HG03280 (cell line): ENCODE measurements at regions not wholly inside any gene's neighbourhood (a gene's known extent, or its start where the extent isn't known, plus 50 kb on each side); places are given as distances from the start of the nearest gene placed in this dataset.
"Not testable (repeated sequence)": the region's sequence is repeated elsewhere in the genome, so short reads cannot be mapped to it uniquely, and the experiment has no call there.

Experiments used
- ATAC-seq: cut with Tn5 transposase; IDR thresholded peaks from one replicate; pipeline ENCODE4 v1.9.1; 2021; ENCODE audit warnings: mild to moderate bottlenecking, moderate library complexity; ENCODE audit not compliant: unreplicated experiment

DNA sequence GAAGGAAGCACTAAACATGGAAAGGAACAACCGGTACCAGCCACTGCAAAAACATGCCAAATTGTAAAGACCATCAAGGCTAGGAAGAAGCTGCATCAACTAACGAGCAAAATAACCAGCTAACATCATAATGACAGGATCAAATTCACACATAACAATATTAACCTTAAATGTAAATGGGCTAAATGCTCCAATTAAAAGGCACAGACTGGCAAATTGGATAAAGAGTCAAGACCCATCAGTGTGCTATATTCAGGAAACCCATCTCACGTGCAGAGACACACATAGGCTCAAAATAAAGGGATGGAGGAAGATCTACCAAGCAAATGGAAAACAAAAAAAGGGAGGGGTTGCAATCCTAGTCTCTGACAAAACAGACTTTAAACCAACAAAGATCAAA is 126.3 kb upstream of the CAV2 start:
- not testable (repeated sequence) for ATAC-seq

GRCh38 chr7:116377721-116378120 is 121.8 kb upstream of the CAV2 start:
- ATAC-seq = no peak

DNA sequence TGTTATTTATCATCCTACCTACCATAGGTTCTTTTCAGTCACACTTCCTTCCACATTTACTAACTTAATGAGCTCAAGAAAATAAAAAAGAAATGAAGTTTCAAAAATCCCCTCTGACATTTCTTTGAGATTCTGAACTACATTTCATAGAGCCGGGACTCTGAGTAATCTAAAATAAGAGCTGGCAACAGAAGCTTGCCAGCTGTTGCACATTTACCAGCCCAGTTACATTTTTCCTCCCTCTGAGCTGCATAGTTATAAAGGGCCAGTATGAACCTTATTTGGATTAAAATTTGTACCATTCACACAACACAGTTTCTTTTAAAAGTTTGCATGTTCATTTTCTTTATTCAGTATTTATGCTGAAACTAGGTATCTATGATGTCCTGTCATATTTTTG is 119.5 kb upstream of the CAV2 start:
- ATAC-seq = no peak

DNA sequence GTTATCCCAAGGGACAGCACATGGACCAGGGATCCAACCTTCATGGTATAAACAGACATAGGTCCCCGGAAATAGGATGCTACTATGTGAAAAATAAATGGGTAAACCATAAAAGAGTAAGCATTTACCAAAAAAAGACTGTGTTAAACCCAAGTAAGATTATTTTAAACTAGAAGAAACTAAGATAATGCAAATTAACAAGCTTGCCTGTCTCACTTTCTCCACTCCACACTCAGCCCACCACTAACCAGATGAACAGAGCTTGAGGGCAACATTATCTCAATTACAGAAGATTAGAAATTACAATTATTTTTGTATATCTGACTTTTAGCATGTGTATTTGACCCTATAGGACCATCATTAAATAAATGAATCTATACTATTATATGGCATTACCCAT is 117.2 kb upstream of the CAV2 start:
- ATAC-seq = no peak

DNA sequence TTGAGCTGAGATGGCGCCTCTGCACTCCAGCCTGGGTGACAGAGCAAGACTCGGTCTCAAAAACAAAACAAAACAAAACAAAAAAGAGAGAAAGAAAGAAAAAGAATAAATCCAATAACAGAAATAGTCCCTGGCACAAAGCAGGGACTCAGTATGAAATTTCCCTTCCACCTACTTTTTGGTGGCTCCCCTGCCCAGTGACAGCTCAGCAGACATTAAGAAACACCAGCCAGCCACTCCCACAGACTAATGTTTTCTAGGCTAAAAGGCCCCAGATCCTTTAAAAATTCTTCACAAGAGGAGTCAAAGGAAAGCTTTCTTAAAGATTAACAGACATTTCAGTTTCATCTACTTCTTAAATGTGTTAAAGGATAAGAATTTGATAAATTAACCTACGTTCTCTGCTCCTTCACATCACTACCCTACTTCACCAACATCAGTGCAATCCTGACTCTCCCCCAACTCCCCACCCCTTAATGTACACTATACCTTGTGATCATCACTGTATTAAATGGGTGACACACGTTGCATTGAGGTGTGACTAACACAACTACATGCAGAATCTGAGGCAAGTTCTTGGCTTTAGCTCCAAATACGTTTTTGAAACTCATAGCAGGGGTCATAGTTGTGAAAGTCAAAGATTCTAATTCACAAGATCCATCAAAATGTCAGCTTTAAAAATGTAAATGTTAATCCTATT is 114.5 kb upstream of the CAV2 start:
- ATAC-seq = no peak

- ATAC-seq = no peak
Observed at GRCh38 chr7:116386674-116387073, 112.9 kb upstream of the CAV2 start.

GRCh38 chr7:116390363-116390762 is 109.2 kb upstream of the CAV2 start:
- ATAC-seq = no peak

DNA sequence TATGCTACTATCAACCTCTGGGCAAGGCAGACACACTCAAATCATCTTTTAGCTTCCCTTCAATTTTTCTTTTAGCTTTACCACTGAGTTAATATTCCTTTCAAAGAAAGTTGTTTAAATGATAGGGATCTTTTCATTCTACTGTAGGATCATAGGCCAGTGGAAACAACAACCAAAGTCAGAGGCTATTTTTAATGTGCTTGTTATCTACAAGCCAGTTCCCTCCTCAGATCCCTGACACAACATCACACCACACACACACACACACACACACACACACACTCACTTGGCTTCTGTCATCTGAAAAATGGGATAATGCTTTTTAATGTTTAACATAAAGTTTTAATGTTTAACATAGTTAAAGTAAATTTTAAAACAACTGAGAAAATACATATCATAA is 106.7 kb upstream of the CAV2 start:
- ATAC-seq = no peak

DNA sequence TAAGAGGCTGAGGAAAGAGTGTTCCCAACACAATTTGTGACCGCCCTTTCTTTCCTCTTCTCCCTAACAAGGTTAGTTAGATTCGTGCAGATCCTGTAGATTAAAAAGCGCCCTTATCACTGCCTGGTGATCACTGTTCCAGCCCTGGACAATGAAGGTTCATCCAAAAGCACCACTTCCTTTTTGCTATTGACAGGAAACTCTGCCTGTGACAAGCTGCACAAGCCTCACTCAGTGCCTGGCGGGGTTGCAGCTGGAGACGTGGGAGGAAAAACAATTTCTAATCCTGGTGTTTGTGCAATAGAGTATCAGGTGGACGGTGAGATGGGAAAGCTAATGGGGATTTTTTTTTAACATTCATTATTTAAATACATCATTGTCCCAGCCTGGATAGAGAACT is 105.9 kb upstream of the CAV2 start:
- ATAC-seq = no peak

DNA sequence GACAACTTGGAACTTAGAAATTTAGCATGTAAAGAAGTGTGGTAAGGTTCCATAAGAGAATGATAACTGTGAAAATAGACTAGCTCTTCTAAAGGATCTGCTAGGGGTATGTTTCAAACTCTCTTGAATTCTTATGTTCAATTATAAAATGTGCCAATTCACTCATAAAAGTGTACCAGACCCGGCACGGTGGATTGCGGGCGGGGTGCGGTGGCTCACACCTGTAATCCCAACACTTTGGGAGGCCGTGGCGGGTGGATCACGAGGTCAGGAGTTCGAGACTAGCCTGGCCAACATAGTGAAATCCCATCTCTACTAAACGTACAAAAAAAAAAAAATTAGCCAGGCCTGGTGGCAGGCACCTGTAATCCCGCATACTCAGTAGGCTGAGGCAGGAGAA is 105.4 kb upstream of the CAV2 start:
- no peak for ATAC-seq

DNA sequence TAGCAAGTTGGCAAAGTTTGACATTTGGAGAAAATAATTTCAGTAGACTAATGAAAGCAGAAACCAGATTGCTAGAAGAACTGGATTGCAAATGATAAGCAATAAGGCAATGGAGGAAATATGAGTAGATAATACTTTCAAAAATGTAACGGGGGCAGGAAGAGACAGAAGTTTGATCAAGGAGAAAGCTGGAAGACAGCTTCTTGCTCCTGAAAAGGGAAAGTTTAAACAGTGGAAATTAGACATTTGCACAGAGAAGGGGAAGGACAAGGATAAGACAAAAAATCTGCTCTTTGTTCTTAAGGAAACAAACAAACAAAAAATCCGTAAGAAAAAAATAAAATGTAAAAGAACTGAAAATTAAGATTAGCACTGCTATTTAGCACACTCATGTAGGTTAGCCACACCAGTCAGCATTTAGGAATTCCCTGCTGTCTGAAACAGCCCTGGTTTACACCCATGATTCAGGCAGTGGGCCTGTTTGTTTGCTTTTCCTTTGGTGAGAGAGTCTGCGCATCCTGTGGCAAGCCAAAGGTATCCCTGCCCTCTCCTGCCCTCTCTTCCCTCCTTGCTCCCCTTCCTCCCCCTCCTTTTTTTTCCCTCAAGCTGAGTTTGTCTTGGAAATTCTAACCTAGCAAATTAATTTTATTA is 104.3 kb upstream of the CAV2 start:
- ATAC-seq = no peak

- no peak for ATAC-seq
Observed at GRCh38 chr7:116398672-116399071, 100.9 kb upstream of the CAV2 start.

- ATAC-seq = no peak
Observed at GRCh38 chr7:116399819-116400218, 99.7 kb upstream of the CAV2 start.

DNA sequence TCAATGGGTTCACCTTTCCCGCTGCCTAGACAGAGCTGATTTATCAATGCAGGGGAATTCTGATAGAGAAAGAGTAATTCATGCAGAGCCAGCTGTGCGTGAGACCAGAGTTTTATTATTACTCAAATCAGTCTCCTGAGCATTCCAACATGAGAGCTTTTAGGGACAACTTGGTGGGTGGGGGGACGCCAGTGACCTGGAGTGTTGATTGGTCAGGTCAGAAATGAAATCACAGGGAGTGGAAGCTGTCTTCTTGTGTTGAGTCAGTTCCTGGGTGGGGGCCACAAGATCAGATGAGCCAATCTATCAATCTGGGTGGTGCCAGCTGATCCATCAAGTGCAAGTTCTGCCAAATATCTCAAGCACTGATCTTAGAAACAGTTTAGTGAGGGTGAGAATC is 99.0 kb upstream of the CAV2 start:
- no peak for ATAC-seq

- ATAC-seq = no peak
Observed at GRCh38 chr7:116401711-116402110, 97.8 kb upstream of the CAV2 start.

DNA sequence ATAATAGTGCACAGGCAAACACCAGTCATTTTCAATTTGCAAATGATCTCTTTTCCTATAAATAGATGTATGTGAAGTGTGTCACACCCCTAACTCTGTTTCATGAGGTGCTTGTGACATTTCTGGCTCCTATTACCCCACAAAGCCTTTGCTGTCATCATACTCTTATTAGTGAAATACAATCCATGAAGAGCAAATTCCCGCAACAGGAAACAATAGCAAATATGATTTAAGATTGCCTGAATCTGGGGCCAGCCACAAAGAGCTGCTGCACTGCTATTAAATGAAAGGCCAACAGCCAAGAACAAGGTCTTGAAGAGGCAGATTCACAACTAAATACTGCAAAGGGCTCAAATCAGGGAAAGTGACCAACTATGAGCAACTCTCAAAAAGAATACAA is 96.3 kb upstream of the CAV2 start:
- no peak for ATAC-seq

- no peak for ATAC-seq
Observed at GRCh38 chr7:116404389-116404788, 95.1 kb upstream of the CAV2 start.

DNA sequence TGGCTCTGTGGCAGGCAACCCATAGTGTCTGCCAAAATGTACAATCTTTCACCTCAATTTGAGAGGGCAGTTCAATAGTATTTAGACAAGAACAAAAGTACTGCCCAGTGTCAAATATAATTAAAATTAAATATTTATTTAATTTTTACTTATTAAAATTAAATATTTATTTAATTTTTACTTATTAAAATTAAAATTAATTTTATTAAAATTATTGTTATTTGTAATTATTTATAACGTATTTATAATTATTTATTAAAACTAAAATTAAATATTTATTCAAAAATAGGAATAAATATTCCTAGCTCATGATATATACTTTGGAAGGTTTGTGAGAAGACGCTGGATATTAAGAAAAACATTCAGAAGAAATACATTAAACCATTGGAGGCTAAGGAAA is 93.7 kb upstream of the CAV2 start:
- ATAC-seq = no peak

DNA sequence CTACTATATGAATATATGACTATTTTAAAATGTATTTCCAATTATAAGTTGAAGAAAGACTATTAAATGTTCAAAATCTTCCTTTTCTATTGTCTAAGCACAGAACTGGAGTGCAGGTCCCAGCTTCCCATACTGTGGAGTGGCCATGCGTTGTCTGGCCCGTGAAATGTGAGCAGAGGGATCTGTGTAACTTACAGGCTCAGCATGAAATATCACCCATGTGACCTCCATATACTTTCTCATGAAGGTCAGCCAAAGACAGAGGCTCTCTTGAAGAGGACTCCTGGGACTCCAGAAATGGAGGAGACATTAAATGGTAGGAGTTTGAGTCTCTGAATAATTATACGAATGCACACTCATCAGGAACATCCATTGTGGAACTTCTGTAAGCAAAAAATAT is 92.4 kb upstream of the CAV2 start:
- no peak for ATAC-seq

GRCh38 chr7:116408166-116408565 is 91.4 kb upstream of the CAV2 start:
- ATAC-seq = no peak

DNA sequence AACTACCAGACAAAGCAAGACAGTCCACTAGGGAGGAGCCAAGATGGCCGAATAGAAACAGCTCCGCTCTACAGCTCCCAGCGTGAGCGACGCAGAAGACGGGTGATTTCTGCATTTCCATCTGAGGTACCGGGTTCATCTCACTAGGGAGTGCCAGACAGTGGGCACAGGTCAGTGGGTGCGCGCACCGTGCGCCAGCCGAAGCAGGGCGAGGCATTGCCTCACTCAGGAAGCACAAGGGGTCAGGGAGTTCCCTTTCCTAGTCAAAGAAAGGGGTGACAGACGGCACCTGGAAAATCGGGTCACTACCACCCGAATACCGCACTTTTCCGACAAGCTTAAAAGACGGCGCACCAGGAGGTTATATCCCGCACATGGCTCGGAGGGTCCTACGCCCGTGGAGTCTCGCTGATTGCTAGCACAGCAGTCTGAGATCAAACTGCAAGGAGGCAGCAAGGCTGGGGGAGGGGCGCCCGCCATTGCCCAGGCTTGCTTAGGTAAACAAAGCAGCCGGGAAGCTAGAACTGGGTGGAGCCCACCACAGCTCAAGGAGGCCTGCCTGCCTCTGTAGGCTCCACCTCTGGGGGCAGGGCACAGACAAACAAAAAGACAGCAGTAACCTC is 90.6 kb upstream of the CAV2 start:
- ATAC-seq = not testable (repeated sequence)

GRCh38 chr7:116410694-116411093 is 88.8 kb upstream of the CAV2 start:
- not testable (repeated sequence) for ATAC-seq
